HepG2 (cell line): ENCODE measurements at regions not wholly inside any gene's neighbourhood (a gene's known extent, or its start where the extent isn't known, plus 50 kb on each side); places are given as distances from the start of the nearest gene placed in this dataset.

ENCODE experiments used
- ATAC-seq: fragments of 200-7000 bp; cut with Tn5 transposase; 3 replicates; pipeline ENCODE4 v1.9.1; 2020; ENCODE audit warnings: mild to moderate bottlenecking, moderate library complexity
- BruUV-seq: library from RNA; stranded (reverse); fragments of 400-500 nt; replicated peaks from 2 replicates; lab custom pipeline; 2021; lab: Mats Ljungman, UMichigan
- CTCF ChIA-PET: fragments of 300-600 bp; formaldehyde crosslinking; extraction: SDS; loops from one replicate; lab custom pipeline; 2021; ENCODE audit warnings: low total read pairs, inconsistent platforms, low intra/inter-chr PET ratio; lab: Yijun Ruan, JAX
- POLR2A ChIA-PET: fragments of 350-600 bp; sonication (Branson Sonifier 250); formaldehyde crosslinking; loops from one replicate; lab custom pipeline; 2020; ENCODE audit warnings: antibody characterized with exemption, inconsistent platforms; lab: Yijun Ruan, JAX
- DNase-seq: peaks from one replicate; pipeline ENCODE4 v3.0.0-alpha.2; 2015; ENCODE audit warnings: low spot score
- FAIRE-seq: peaks from 3 replicates; lab custom pipeline; 2011; peaks lifted over from hg19 to GRCh38; lab: Jason Lieb, UNC
- H2AFZ ChIP-seq: one replicate; pipeline ENCODE4 v1.6.1; 2011; ENCODE audit warnings: low read length, inconsistent platforms
- H3K27ac ChIP-seq: fragments of 300-600 bp; 3 replicates; pipeline ENCODE4 v1.8.0; 2011; ENCODE audit warnings: mixed run types, mild to moderate bottlenecking, mixed read lengths, low read length, inconsistent platforms; ENCODE audit not compliant: insufficient read depth; ENCODE audit errors: extremely low read length
- H3K27me3 ChIP-seq, 2 experiments: fragments of 200-600 bp in 1 of 2; 2 replicates in 1 of 2; 3 replicates in 1 of 2; pipeline versions ENCODE4 v1.6.0 to v1.8.0; 2011; ENCODE audit warnings: low read length in 2 of 2, mild to moderate bottlenecking in 2 of 2, moderate library complexity in 2 of 2, inconsistent platforms in 1 of 2; ENCODE audit not compliant: insufficient read depth in 2 of 2, control insufficient read depth in 1 of 2
- H3K36me3 ChIP-seq, 2 experiments: fragments of 200-600 bp in 1 of 2; replicated peaks in 1 of 2; 2 replicates in 1 of 2; 3 replicates in 1 of 2; pipeline versions ENCODE4 v1.5.1 to v1.8.0; 2011; ENCODE audit warnings: low read length in 2 of 2, inconsistent platforms in 1 of 2; ENCODE audit not compliant: insufficient read depth in 2 of 2, control insufficient read depth in 1 of 2
- H3K4me1 ChIP-seq: 2 replicates; pipeline ENCODE4 v1.5.1; 2012; ENCODE audit warnings: low read length, inconsistent platforms; ENCODE audit not compliant: insufficient read depth
- H3K4me2 ChIP-seq: 2 replicates; pipeline ENCODE4 v1.6.0; 2011; ENCODE audit warnings: low read depth, low read length, inconsistent platforms
- H3K4me3 ChIP-seq, 3 experiments: fragments of 200-600 bp in 1 of 3; sonication (generic), shearing (Covaris generic) in 1 of 3; replicated peaks in 1 of 3; 2 replicates each; pipeline ENCODE4 v1.5.1; 2011 to 2016; ENCODE audit warnings: low read length in 3 of 3, inconsistent platforms in 2 of 3, low read depth in 2 of 3, mild to moderate bottlenecking in 2 of 3, control low read depth in 1 of 3, mixed read lengths in 1 of 3; ENCODE audit not compliant: insufficient read depth in 1 of 3
- H3K79me2 ChIP-seq: one replicate; pipeline ENCODE4 v1.6.1; 2011; ENCODE audit warnings: low read length, inconsistent platforms; ENCODE audit not compliant: insufficient read depth
- H3K9ac ChIP-seq: 2 replicates; pipeline ENCODE4 v1.6.0; 2011; ENCODE audit warnings: mild to moderate bottlenecking, low read depth, low read length, inconsistent platforms; ENCODE audit not compliant: insufficient read depth
- H3K9me3 ChIP-seq: 2 replicates; pipeline ENCODE4 v1.5.1; 2012; ENCODE audit warnings: mild to moderate bottlenecking, low read length
- H4K20me1 ChIP-seq: 2 replicates; pipeline ENCODE4 v1.6.0; 2011; ENCODE audit warnings: inconsistent platforms, mild to moderate bottlenecking, low read length, moderate library complexity; ENCODE audit not compliant: insufficient read depth
- AGO1 ChIP-seq: fragments of 200-400 bp; formaldehyde crosslinking; IDR thresholded peaks from 2 replicates; pipeline ENCODE4 v1.6.1; 2017; ENCODE audit warnings: mild to moderate bottlenecking, low read depth, low read length, moderate library complexity; ENCODE audit not compliant: poor library complexity, severe bottlenecking
- ATF7 ChIP-seq, 2 experiments: fragments of 450-650 bp in 1 of 2; sonication (generic) in 1 of 2; formaldehyde crosslinking in 1 of 2; IDR thresholded peaks; 2 replicates each; pipeline versions ENCODE4 v1.4.0 to v1.6.1; 2016 to 2020; ENCODE audit warnings: antibody characterized with exemption in 1 of 2, mild to moderate bottlenecking in 1 of 2, missing genetic modification reagents in 1 of 2
- CEBPB ChIP-seq: IDR thresholded peaks from 2 replicates; pipeline ENCODE4 v1.6.1; 2011; ENCODE audit warnings: low read depth, low read length, improper control_type of control experiment, borderline replicate concordance
- CEBPG ChIP-seq: IDR thresholded peaks from 2 replicates; pipeline ENCODE4 v1.6.1; 2016
- MED13 ChIP-seq: sonication (generic); formaldehyde crosslinking; IDR thresholded peaks from 2 replicates; pipeline ENCODE4 v1.5.0; 2020; ENCODE audit warnings: missing genetic modification reagents
- NFKBIZ ChIP-seq: IDR thresholded peaks from 2 replicates; pipeline ENCODE4 v1.6.1; 2018; ENCODE audit warnings: missing genetic modification reagents, missing compliant biosample characterization
- RFX1 ChIP-seq: fragments of 450-650 bp; IDR thresholded peaks from 2 replicates; pipeline ENCODE4 v1.6.1; 2017
- WIZ ChIP-seq: sonication (generic); formaldehyde crosslinking; IDR thresholded peaks from 2 replicates; pipeline ENCODE4 v1.5.1; 2020; ENCODE audit warnings: mild to moderate bottlenecking, missing genetic modification reagents
- XRCC5 ChIP-seq: fragments of 200-400 bp; formaldehyde crosslinking; optimal IDR thresholded peaks from 2 replicates; pipeline ENCODE3; 2017; ENCODE audit warnings: mild to moderate bottlenecking, low read length
- YEATS2 ChIP-seq: sonication (generic); formaldehyde crosslinking; IDR thresholded peaks from 2 replicates; pipeline ENCODE4 v1.4.0; 2020; ENCODE audit warnings: missing genetic modification reagents, borderline replicate concordance
- ZNF230 ChIP-seq: sonication (generic); formaldehyde crosslinking; IDR thresholded peaks from 2 replicates; pipeline ENCODE4 v1.4.0; 2020; ENCODE audit warnings: mild to moderate bottlenecking, missing genetic modification reagents
- ZNF768 ChIP-seq: sonication (generic); formaldehyde crosslinking; IDR thresholded peaks from 2 replicates; pipeline ENCODE4 v1.4.0; 2020; ENCODE audit warnings: missing genetic modification reagents
- WGBS: methylation state at CpG from one replicate; pipeline ENCODE4 v1.1.6; 2017; ENCODE audit warnings: low lambda C conversion rate; 5-methylcytosine and 5-hydroxymethylcytosine counted together
- in situ Hi-C: cut with HindIII; loops from 2 replicates; pipeline ENCODE4 v1.10.0; 2017; ENCODE audit warnings: low pct_unique_long_range_greater_than_20kb; ENCODE audit not compliant: extremely low pct_ligation_motif_present
- intact Hi-C: fragments of 100-400 bp; cut with micrococcal nuclease; formaldehyde crosslinking; loops from one replicate; pipeline ENCODE4 v1.10.0; 2022; ENCODE audit not compliant: unreplicated experiment
- TF ChIP-seq, protein P1 (sequence below): sonication (generic); formaldehyde crosslinking; IDR thresholded peaks from 2 replicates; pipeline ENCODE4 v1.4.0; 2020; ENCODE audit warnings: missing genetic modification reagents
- TF ChIP-seq, protein P2 (sequence below): sonication (generic); formaldehyde crosslinking; conservative IDR thresholded peaks from 2 replicates; pipeline ENCODE4 v1.8.1; 2023; ENCODE audit warnings: missing genetic modification reagents
- TF ChIP-seq, protein P3 (sequence below): IDR thresholded peaks from 2 replicates; pipeline ENCODE4 v1.4.0; 2020; ENCODE audit warnings: mild to moderate bottlenecking, missing genetic modification reagents
- TF ChIP-seq, protein P4 (sequence below): sonication (generic); formaldehyde crosslinking; IDR thresholded peaks from 2 replicates; pipeline ENCODE4 v1.5.1; 2020; ENCODE audit warnings: missing genetic modification reagents, mild to moderate bottlenecking, borderline replicate concordance

DNA sequence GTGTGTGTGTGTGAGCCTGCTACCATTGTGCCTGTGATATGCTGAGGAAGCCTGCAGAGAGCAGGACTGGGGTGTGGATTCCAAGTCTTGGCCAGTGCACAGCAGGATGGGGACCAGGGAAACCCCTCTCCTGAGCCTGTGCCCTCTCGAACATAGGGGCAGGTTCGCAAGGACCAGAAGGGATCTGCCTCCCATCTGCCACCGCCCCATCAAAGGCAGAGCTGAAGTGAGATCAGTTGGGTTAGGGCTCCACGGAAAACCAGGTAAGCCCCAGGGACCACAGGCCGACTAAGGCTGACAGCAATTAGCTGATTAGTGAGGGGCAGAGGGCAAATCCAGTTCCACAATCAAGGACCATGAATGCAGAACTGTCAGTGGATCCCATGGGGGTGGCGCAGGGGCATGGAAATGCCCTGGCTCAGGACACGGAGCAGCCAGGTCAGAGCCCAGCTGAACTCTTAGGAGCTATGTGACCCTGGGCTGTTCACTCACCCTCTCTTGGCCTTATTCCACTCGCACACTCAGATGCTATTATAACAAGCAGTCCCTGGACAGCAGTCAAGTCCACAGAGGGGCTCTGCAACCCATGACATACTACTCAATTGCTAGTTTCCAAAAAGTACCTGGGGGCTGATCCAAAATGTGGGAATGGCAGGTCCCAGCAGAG, 84.2 kb upstream of the ID2 start (continued):
- TF ChIP-seq YEATS2 (CRISPR knock-in tag) (no peak), MED13 (CRISPR knock-in tag) (no peak), AGO1 (no peak), ZNF768 (CRISPR knock-in tag) (0 out of 2 replicates have a peak, but pooled peaks have one; percentile 15), NFKBIZ (0 out of 2 replicates have a peak, but pooled peaks have one; percentile 9), RFX1 (no peak)
- TF ChIP-seq, protein P1, sequence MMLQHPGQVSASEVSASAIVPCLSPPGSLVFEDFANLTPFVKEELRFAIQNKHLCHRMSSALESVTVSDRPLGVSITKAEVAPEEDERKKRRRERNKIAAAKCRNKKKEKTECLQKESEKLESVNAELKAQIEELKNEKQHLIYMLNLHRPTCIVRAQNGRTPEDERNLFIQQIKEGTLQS (CRISPR knock-in tag): no peak
- TF ChIP-seq, protein P2, sequence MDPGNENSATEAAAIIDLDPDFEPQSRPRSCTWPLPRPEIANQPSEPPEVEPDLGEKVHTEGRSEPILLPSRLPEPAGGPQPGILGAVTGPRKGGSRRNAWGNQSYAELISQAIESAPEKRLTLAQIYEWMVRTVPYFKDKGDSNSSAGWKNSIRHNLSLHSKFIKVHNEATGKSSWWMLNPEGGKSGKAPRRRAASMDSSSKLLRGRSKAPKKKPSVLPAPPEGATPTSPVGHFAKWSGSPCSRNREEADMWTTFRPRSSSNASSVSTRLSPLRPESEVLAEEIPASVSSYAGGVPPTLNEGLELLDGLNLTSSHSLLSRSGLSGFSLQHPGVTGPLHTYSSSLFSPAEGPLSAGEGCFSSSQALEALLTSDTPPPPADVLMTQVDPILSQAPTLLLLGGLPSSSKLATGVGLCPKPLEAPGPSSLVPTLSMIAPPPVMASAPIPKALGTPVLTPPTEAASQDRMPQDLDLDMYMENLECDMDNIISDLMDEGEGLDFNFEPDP (CRISPR knock-in tag): no peak
- TF ChIP-seq, all 625 proteins: peak for 6

DNA sequence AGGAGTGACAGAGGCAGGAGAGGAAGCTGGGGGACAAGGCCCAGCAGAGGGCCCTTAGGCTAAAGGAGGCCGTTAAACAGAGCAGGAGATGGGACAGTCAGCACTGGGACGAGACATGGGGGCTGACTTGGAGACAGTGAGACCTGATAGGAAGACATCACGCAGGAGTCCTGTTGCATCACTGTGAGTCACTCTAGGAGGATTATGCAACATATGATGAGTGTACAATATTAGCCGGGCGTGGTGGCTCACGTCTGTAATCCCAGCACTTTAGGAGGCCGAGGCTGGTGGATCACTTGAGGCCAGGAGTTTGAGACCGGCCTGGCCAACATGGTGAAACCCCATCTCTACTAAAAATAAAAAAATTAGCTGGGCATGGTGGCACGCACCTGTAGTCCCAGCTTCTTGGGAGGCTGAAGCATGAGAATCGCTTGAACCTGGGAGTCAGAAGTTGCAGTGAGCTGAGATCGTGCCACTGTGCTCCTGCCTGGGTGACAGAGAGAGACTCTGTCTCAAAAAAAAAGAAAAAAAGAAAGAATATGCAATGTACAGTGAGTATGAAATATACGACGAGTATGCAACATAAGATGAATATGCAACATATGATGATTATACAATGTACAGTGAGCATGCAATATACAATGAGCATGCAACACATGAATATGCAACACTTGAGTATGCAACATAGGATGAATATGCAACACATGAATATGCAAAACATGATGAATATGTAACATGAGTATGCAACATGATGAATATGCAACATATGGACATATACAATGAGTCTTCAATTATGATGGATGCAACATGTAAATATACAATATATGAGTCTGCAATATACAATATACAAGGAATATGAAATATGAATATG, 83.3 kb upstream of the ID2 start:
- Histone ChIP-seq H3K9me3 (no peaks in the 10 kb centered on the region), H4K20me1 (no peaks in the 10 kb centered on the region), H3K27ac (no peak overlapping the region), H2AFZ (no peak overlapping the region), H3K4me3 (no peak overlapping the region), H3K4me1 (peaks cover 51% of the 10 kb centered on the region), H3K9ac (no peak overlapping the region), H3K79me2 (no peaks in the 10 kb centered on the region), H3K36me3 (no peaks in the 10 kb centered on the region), H3K4me2 (peak overlapping the region; percentile 40; the same call in 1 of the 2 replicates), H3K27me3 (no peaks in the 10 kb centered on the region)
- no TSS peak for BruUV-seq
- ATAC-seq (peak; percentile 41), DNase-seq (peak; percentile 65), FAIRE-seq (no peak)
- in situ Hi-C loops: no loop called here
- intact Hi-C loops: no loop called here
- ChIA-PET CTCF (no interaction called here), POLR2A (interaction anchor here (0.8 to 1.5 kb wide), 4 partner anchors 15 to 83 kb away, joined by 3 to 11 read pairs (median 4); partner anchors contain the start of gene ID2)
- 66% methylated on average over 13 of the region's 13 CpGs for WGBS
- TF ChIP-seq ZNF230 (CRISPR knock-in tag): no peak
- TF ChIP-seq, protein P3, sequence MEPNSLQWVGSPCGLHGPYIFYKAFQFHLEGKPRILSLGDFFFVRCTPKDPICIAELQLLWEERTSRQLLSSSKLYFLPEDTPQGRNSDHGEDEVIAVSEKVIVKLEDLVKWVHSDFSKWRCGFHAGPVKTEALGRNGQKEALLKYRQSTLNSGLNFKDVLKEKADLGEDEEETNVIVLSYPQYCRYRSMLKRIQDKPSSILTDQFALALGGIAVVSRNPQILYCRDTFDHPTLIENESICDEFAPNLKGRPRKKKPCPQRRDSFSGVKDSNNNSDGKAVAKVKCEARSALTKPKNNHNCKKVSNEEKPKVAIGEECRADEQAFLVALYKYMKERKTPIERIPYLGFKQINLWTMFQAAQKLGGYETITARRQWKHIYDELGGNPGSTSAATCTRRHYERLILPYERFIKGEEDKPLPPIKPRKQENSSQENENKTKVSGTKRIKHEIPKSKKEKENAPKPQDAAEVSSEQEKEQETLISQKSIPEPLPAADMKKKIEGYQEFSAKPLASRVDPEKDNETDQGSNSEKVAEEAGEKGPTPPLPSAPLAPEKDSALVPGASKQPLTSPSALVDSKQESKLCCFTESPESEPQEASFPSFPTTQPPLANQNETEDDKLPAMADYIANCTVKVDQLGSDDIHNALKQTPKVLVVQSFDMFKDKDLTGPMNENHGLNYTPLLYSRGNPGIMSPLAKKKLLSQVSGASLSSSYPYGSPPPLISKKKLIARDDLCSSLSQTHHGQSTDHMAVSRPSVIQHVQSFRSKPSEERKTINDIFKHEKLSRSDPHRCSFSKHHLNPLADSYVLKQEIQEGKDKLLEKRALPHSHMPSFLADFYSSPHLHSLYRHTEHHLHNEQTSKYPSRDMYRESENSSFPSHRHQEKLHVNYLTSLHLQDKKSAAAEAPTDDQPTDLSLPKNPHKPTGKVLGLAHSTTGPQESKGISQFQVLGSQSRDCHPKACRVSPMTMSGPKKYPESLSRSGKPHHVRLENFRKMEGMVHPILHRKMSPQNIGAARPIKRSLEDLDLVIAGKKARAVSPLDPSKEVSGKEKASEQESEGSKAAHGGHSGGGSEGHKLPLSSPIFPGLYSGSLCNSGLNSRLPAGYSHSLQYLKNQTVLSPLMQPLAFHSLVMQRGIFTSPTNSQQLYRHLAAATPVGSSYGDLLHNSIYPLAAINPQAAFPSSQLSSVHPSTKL (CRISPR knock-in tag): peak; percentile 80
- TF ChIP-seq, protein P4, sequence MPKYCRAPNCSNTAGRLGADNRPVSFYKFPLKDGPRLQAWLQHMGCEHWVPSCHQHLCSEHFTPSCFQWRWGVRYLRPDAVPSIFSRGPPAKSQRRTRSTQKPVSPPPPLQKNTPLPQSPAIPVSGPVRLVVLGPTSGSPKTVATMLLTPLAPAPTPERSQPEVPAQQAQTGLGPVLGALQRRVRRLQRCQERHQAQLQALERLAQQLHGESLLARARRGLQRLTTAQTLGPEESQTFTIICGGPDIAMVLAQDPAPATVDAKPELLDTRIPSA (CRISPR knock-in tag): no peak
- peak; percentile 93 for TF ChIP-seq CEBPG (CRISPR knock-in tag)
- no peak for TF ChIP-seq WIZ (CRISPR knock-in tag)
- peak; percentile 98 for TF ChIP-seq CEBPB
- peak; percentile 31 for TF ChIP-seq XRCC5
- peak; percentile 44; the same call in 1 of the 2 replicates for TF ChIP-seq ATF7 (IDR thresholded peaks at IDR 0.05)
- TF ChIP-seq ATF7 (CRISPR knock-in tag; IDR thresholded peaks at IDR 0.05): no peak
